ENCODE measurements at regions not wholly inside any gene's neighbourhood (a gene's known extent, or its start where the extent isn't known, plus 50 kb on each side); places are given as distances from the start of the nearest gene placed in this dataset.

GRCh38 chr11:81853791-81854190, 879.9 kb downstream of the FAM181B start:
- no peak for DNase-seq (ENCODE audit: low read depth)
- no peak for TF ChIP-seq CTCF (IDR thresholded peaks at IDR 0.05; ENCODE audit: low read length, missing control alignments)
- H3K4me3 ChIP-seq (replicated peaks; ENCODE audit: low read depth, low read length): no peak overlapping the region

DNA sequence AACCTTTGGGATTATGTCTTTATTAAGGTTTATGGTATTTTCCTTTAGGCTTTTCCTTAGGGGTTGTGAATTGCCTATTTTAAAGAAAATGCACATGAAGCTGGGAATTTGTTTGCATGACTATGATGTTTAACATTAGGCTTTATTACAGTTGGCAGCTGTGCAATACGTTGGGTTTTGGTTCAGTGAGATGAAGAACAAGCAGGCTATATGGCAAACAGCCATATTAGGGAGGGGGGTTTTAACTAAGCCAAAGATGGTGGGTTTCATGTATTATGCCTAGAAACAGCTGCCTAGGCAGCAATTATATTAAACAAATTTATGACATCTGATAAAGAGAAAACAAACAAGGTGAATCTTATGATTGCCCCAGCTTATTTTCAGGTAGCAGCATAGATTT, 880.8 kb downstream of the FAM181B start:
- no peak overlapping the region for H3K4me3 ChIP-seq (replicated peaks; ENCODE audit: low read depth, low read length)
- DNase-seq (ENCODE audit: low read depth): no peak
- TF ChIP-seq CTCF (IDR thresholded peaks at IDR 0.05; ENCODE audit: low read length, missing control alignments): no peak

DNA sequence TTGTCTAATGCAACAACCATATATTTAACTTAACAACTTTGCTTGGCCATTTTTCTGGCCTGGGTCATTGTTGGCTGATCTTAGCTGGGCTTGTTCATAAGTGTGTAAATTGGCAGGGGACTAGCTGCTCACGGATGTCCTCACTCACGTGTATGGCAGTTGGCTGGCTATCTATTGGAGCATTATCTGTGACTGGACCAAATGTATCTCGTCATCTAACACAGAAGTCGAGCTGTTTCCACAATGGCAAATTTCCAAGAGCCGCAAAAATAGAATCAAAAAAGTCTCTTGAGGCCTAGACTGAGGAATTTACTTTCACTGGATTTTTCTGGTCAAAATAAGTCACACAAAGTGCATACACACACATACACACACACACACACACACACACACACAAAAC, 893.3 kb downstream of the FAM181B start:
- no peak for TF ChIP-seq CTCF (IDR thresholded peaks at IDR 0.05; ENCODE audit: low read length, missing control alignments)
- DNase-seq (ENCODE audit: low read depth): peak; percentile 33
- no peak overlapping the region for H3K4me3 ChIP-seq (replicated peaks; ENCODE audit: low read depth, low read length)

DNA sequence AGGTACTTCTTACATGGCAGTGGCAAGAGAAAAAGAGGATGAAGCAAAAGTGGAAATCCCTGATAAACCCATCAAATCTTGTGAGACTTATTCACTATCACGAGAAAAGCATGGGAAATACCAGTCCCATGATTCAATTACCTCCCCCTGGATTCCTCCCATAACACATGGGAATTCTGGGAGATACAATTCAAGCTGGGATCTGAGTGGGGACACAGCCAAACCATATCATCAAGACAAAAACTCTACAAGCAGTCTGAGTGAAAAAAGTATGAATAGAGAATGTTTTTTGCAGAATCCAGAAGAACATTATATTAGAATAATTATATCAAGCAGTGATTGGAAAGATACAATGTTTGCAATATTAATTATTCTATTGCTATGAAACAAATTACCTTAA, 893.7 kb downstream of the FAM181B start:
- TF ChIP-seq CTCF (IDR thresholded peaks at IDR 0.05; ENCODE audit: low read length, missing control alignments): no peak
- peak; percentile 10 for DNase-seq (ENCODE audit: low read depth)
- no peak overlapping the region for H3K4me3 ChIP-seq (replicated peaks; ENCODE audit: low read depth, low read length)

- DNase-seq (ENCODE audit: low read depth): no peak
- TF ChIP-seq CTCF (IDR thresholded peaks at IDR 0.05; ENCODE audit: low read length, missing control alignments): no peak
- H3K4me3 ChIP-seq (replicated peaks; ENCODE audit: low read depth, low read length): no peak overlapping the region
Measured at GRCh38 chr11:81839016-81839415, 894.6 kb downstream of the FAM181B start.

DNA sequence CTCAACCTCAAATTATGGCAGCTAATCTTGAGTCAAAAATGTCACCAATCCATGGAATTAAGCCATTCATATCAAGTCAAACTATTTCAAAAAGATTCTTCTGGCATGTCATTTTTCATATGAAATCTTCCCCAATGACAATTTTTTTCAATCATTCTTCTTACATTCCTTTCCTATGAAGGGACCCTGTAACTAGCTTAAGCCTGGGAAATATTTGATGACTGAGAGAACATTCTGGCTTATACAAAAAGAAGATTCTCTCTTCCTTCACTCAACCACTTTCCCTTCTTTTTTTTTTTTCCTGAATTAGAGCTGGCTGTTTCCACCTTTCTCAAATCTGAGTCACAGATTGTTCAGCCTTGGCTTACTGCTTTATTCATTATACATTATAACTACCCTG, 903.7 kb downstream of the FAM181B start:
- TF ChIP-seq CTCF (IDR thresholded peaks at IDR 0.05; ENCODE audit: low read length, missing control alignments): no peak
- H3K4me3 ChIP-seq (replicated peaks; ENCODE audit: low read depth, low read length): no peak overlapping the region
- no peak for DNase-seq (ENCODE audit: low read depth)

DNA sequence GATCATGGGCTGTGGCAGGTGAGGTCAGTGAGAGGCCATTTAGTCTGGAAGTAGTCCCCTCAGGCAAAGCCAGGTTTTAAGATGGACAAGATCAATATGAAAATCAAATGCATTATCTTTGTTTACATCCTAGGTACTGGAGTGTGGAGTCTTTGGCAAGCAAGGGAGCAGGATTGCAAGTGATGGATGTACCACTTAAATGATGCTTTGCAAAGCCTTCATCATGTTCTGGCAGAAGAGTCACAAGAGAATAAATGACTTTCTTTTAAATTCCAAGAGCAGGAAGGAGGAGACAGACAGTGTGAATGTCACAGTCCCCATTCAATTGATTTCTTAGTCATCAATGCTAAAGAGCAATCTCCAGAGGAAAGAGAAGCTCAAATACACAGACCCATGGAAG, 908.3 kb downstream of the FAM181B start:
- H3K4me3 ChIP-seq (replicated peaks; ENCODE audit: low read depth, low read length): no peak overlapping the region
- DNase-seq (ENCODE audit: low read depth): no peak
- TF ChIP-seq CTCF (IDR thresholded peaks at IDR 0.05; ENCODE audit: low read length, missing control alignments): no peak
